ENCODE measurements at regions not wholly inside any gene's neighbourhood (a gene's known extent, or its start where the extent isn't known, plus 50 kb on each side); places are given as distances from the start of the nearest gene placed in this dataset.
"Not testable (repeated sequence)": the region's sequence is repeated elsewhere in the genome, so short reads cannot be mapped to it uniquely, and the experiment has no call there.

- WGBS, 2 donors: 78 to 79% methylated on average over 1 of the region's 1 CpG
- Histone ChIP-seq H3K27me3 (ENCODE audit: control insufficient read depth in 1 of 2, insufficient read depth in 2 of 2, low read length in 2 of 2) (no peaks in the 10 kb centered on the region), H3K9me3 (ENCODE audit: control insufficient read depth in 2 of 2, insufficient read depth in 1 of 2, low read depth in 1 of 2, low read length in 1 of 2) (no peaks in the 10 kb centered on the region), H3K4me1 (ENCODE audit: control insufficient read depth in 2 of 2, insufficient read depth in 2 of 2, low read length in 1 of 2) (no peaks in the 10 kb centered on the region), H3K36me3 (ENCODE audit: control insufficient read depth in 2 of 2, insufficient read depth in 2 of 2, low read length in 1 of 2) (no peaks in the 10 kb centered on the region), H3K27ac (ENCODE audit: low read depth in 2 of 2, low read length in 1 of 2) (no peak overlapping the region), H3K4me3 (ENCODE audit: low read depth in 1 of 2, low read length in 2 of 2) (no peak overlapping the region)
These were observed 71.4 kb downstream of the RGS2 start for GRCh38 chr1:192880231-192880630.

GRCh38 chr1:192884241-192884640 is 75.4 kb downstream of the RGS2 start:
- no peaks in the 10 kb centered on the region for H3K36me3 ChIP-seq (ENCODE audit: control insufficient read depth in 2 of 2, insufficient read depth in 2 of 2, low read length in 1 of 2)
- H3K4me1 ChIP-seq (ENCODE audit: control insufficient read depth in 2 of 2, insufficient read depth in 2 of 2, low read length in 1 of 2): no peaks in the 10 kb centered on the region
- H3K4me3 ChIP-seq (ENCODE audit: low read depth in 1 of 2, low read length in 2 of 2): no peak overlapping the region
- H3K9me3 ChIP-seq (ENCODE audit: control insufficient read depth in 2 of 2, insufficient read depth in 1 of 2, low read depth in 1 of 2, low read length in 1 of 2): no peaks in the 10 kb centered on the region
- whole genome bisulfite sequencing, 2 donors: 69 to 71% methylated on average over 5 of the region's 5 CpGs
- H3K27ac ChIP-seq (ENCODE audit: low read depth in 2 of 2, low read length in 1 of 2): no peak overlapping the region
- no peaks in the 10 kb centered on the region for H3K27me3 ChIP-seq (ENCODE audit: control insufficient read depth in 1 of 2, insufficient read depth in 2 of 2, low read length in 2 of 2)

GRCh38 chr1:192885387-192885786 is 76.5 kb downstream of the RGS2 start:
- not testable (repeated sequence) for H3K4me1 ChIP-seq (ENCODE audit: control insufficient read depth in 2 of 2, insufficient read depth in 2 of 2, low read length in 1 of 2); H3K4me3 ChIP-seq (ENCODE audit: low read depth in 1 of 2, low read length in 2 of 2); H3K27me3 ChIP-seq (ENCODE audit: control insufficient read depth in 1 of 2, insufficient read depth in 2 of 2, low read length in 2 of 2); H3K9me3 ChIP-seq (ENCODE audit: control insufficient read depth in 2 of 2, insufficient read depth in 1 of 2, low read depth in 1 of 2, low read length in 1 of 2); H3K27ac ChIP-seq (ENCODE audit: low read depth in 2 of 2, low read length in 1 of 2); H3K36me3 ChIP-seq (ENCODE audit: control insufficient read depth in 2 of 2, insufficient read depth in 2 of 2, low read length in 1 of 2)
- WGBS, 2 donors: 46 to 58% methylated on average over 3 of the region's 3 CpGs

GRCh38 chr1:192887426-192887825 is 78.6 kb downstream of the RGS2 start:
- Histone ChIP-seq H3K4me3 (ENCODE audit: low read depth in 1 of 2, low read length in 2 of 2) (no peak overlapping the region), H3K27ac (ENCODE audit: low read depth in 2 of 2, low read length in 1 of 2) (no peak overlapping the region), H3K4me1 (ENCODE audit: control insufficient read depth in 2 of 2, insufficient read depth in 2 of 2, low read length in 1 of 2) (no peaks in the 10 kb centered on the region), H3K9me3 (ENCODE audit: control insufficient read depth in 2 of 2, insufficient read depth in 1 of 2, low read depth in 1 of 2, low read length in 1 of 2) (no peaks in the 10 kb centered on the region), H3K36me3 (ENCODE audit: control insufficient read depth in 2 of 2, insufficient read depth in 2 of 2, low read length in 1 of 2) (no peaks in the 10 kb centered on the region), H3K27me3 (ENCODE audit: control insufficient read depth in 1 of 2, insufficient read depth in 2 of 2, low read length in 2 of 2) (no peaks in the 10 kb centered on the region)
- 85 to 86% methylated on average over 4 of the region's 4 CpGs for WGBS, 2 donors

- Histone ChIP-seq H3K36me3 (ENCODE audit: control insufficient read depth in 2 of 2, insufficient read depth in 2 of 2, low read length in 1 of 2) (no peaks in the 10 kb centered on the region), H3K4me3 (ENCODE audit: low read depth in 1 of 2, low read length in 2 of 2) (no peak overlapping the region), H3K27me3 (ENCODE audit: control insufficient read depth in 1 of 2, insufficient read depth in 2 of 2, low read length in 2 of 2) (no peaks in the 10 kb centered on the region), H3K4me1 (ENCODE audit: control insufficient read depth in 2 of 2, insufficient read depth in 2 of 2, low read length in 1 of 2) (no peaks in the 10 kb centered on the region), H3K27ac (ENCODE audit: low read depth in 2 of 2, low read length in 1 of 2) (no peak overlapping the region), H3K9me3 (ENCODE audit: control insufficient read depth in 2 of 2, insufficient read depth in 1 of 2, low read depth in 1 of 2, low read length in 1 of 2) (no peaks in the 10 kb centered on the region)
- WGBS, 2 donors: 63 to 90% methylated on average over 3 of the region's 3 CpGs
These were observed 79.7 kb downstream of the RGS2 start for GRCh38 chr1:192888574-192888973.

GRCh38 chr1:192889082-192889481 is 80.2 kb downstream of the RGS2 start:
- Histone ChIP-seq H3K9me3 (ENCODE audit: control insufficient read depth in 2 of 2, insufficient read depth in 1 of 2, low read depth in 1 of 2, low read length in 1 of 2) (no peaks in the 10 kb centered on the region), H3K27me3 (ENCODE audit: control insufficient read depth in 1 of 2, insufficient read depth in 2 of 2, low read length in 2 of 2) (no peaks in the 10 kb centered on the region), H3K4me3 (ENCODE audit: low read depth in 1 of 2, low read length in 2 of 2) (no peak overlapping the region), H3K36me3 (ENCODE audit: control insufficient read depth in 2 of 2, insufficient read depth in 2 of 2, low read length in 1 of 2) (no peaks in the 10 kb centered on the region), H3K27ac (ENCODE audit: low read depth in 2 of 2, low read length in 1 of 2) (no peak overlapping the region), H3K4me1 (ENCODE audit: control insufficient read depth in 2 of 2, insufficient read depth in 2 of 2, low read length in 1 of 2) (no peaks in the 10 kb centered on the region)
- WGBS, 2 donors: 88 to 89% methylated on average over 4 of the region's 4 CpGs

GRCh38 chr1:192890134-192890533 is 81.3 kb downstream of the RGS2 start:
- 88 to 90% methylated on average over 3 of the region's 3 CpGs for WGBS, 2 donors

GRCh38 chr1:192892934-192893333 is 84.1 kb downstream of the RGS2 start:
- H3K9me3 ChIP-seq (ENCODE audit: control insufficient read depth in 2 of 2, insufficient read depth in 1 of 2, low read depth in 1 of 2, low read length in 1 of 2): no peaks in the 10 kb centered on the region
- H3K27me3 ChIP-seq (ENCODE audit: control insufficient read depth in 1 of 2, insufficient read depth in 2 of 2, low read length in 2 of 2): no peaks in the 10 kb centered on the region
- H3K36me3 ChIP-seq (ENCODE audit: control insufficient read depth in 2 of 2, insufficient read depth in 2 of 2, low read length in 1 of 2): no peaks in the 10 kb centered on the region
- H3K27ac ChIP-seq (ENCODE audit: low read depth in 2 of 2, low read length in 1 of 2): no peak overlapping the region
- no peak overlapping the region for H3K4me3 ChIP-seq (ENCODE audit: low read depth in 1 of 2, low read length in 2 of 2)
- WGBS, 2 donors: 0 to 38% methylated on average over 1 of the region's 1 CpG
- no peaks in the 10 kb centered on the region for H3K4me1 ChIP-seq (ENCODE audit: control insufficient read depth in 2 of 2, insufficient read depth in 2 of 2, low read length in 1 of 2)

More at GRCh38 chr1:192890134-192890533, 81.3 kb downstream of the RGS2 start:
- Histone ChIP-seq H3K9me3 (ENCODE audit: control insufficient read depth in 2 of 2, insufficient read depth in 1 of 2, low read depth in 1 of 2, low read length in 1 of 2) (no peaks in the 10 kb centered on the region), H3K4me3 (ENCODE audit: low read depth in 1 of 2, low read length in 2 of 2) (no peak overlapping the region), H3K27me3 (ENCODE audit: control insufficient read depth in 1 of 2, insufficient read depth in 2 of 2, low read length in 2 of 2) (no peaks in the 10 kb centered on the region), H3K27ac (ENCODE audit: low read depth in 2 of 2, low read length in 1 of 2) (no peak overlapping the region), H3K4me1 (ENCODE audit: control insufficient read depth in 2 of 2, insufficient read depth in 2 of 2, low read length in 1 of 2) (no peaks in the 10 kb centered on the region), H3K36me3 (ENCODE audit: control insufficient read depth in 2 of 2, insufficient read depth in 2 of 2, low read length in 1 of 2) (no peaks in the 10 kb centered on the region)

GRCh38 chr1:192895487-192895886 is 86.6 kb downstream of the RGS2 start:
- not testable (repeated sequence) for H3K36me3 ChIP-seq (ENCODE audit: control insufficient read depth in 2 of 2, insufficient read depth in 2 of 2, low read length in 1 of 2); H3K4me3 ChIP-seq (ENCODE audit: low read depth in 1 of 2, low read length in 2 of 2); H3K27me3 ChIP-seq (ENCODE audit: control insufficient read depth in 1 of 2, insufficient read depth in 2 of 2, low read length in 2 of 2); H3K4me1 ChIP-seq (ENCODE audit: control insufficient read depth in 2 of 2, insufficient read depth in 2 of 2, low read length in 1 of 2); H3K27ac ChIP-seq (ENCODE audit: low read depth in 2 of 2, low read length in 1 of 2); H3K9me3 ChIP-seq (ENCODE audit: control insufficient read depth in 2 of 2, insufficient read depth in 1 of 2, low read depth in 1 of 2, low read length in 1 of 2)
- WGBS, 2 donors: 87 to 95% methylated on average over 10 of the region's 10 CpGs

GRCh38 chr1:192896376-192896775 is 87.5 kb downstream of the RGS2 start:
- Histone ChIP-seq H3K36me3 (ENCODE audit: control insufficient read depth in 2 of 2, insufficient read depth in 2 of 2, low read length in 1 of 2) (no peaks in the 10 kb centered on the region), H3K27me3 (ENCODE audit: control insufficient read depth in 1 of 2, insufficient read depth in 2 of 2, low read length in 2 of 2) (no peaks in the 10 kb centered on the region), H3K4me3 (ENCODE audit: low read depth in 1 of 2, low read length in 2 of 2) (no peak overlapping the region), H3K4me1 (ENCODE audit: control insufficient read depth in 2 of 2, insufficient read depth in 2 of 2, low read length in 1 of 2) (no peaks in the 10 kb centered on the region), H3K9me3 (ENCODE audit: control insufficient read depth in 2 of 2, insufficient read depth in 1 of 2, low read depth in 1 of 2, low read length in 1 of 2) (no peaks in the 10 kb centered on the region), H3K27ac (ENCODE audit: low read depth in 2 of 2, low read length in 1 of 2) (no peak overlapping the region)
